ENCODE measurements at regions not wholly inside any gene's neighbourhood (a gene's known extent, or its start where the extent isn't known, plus 50 kb on each side); places are given as distances from the start of the nearest gene placed in this dataset.

- DNase-seq: no peak
These were observed 56.9 kb upstream of the SIMC1 start for GRCh38 chr5:176181271-176181855.

- no peak for DNase-seq
These were observed 54.7 kb upstream of the SIMC1 start for GRCh38 chr5:176183321-176184074.

- no peak for DNase-seq
These were observed 53.6 kb upstream of the SIMC1 start for GRCh38 chr5:176184608-176185132.

GRCh38 chr5:176185133-176185733, 53.0 kb upstream of the SIMC1 start:
- no peak for DNase-seq

- no peak for DNase-seq
These were observed 52.1 kb upstream of the SIMC1 start for GRCh38 chr5:176186107-176186506.

GRCh38 chr5:176187276-176188062, 50.8 kb upstream of the SIMC1 start:
- no peak for DNase-seq

- DNase-seq: no peak
These were observed 50.1 kb upstream of the SIMC1 start for GRCh38 chr5:176188085-176188484.
